K562 (cell line): ENCODE measurements at regions not wholly inside any gene's neighbourhood (a gene's known extent, or its start where the extent isn't known, plus 50 kb on each side); places are given as distances from the start of the nearest gene placed in this dataset.

Experiments
- NELFE ChIP-seq: IDR thresholded peaks from 2 replicates; pipeline ENCODE4 v1.6.1; 2011; ENCODE audit warnings: mild to moderate bottlenecking; ENCODE audit not compliant: insufficient read depth, insufficient read length
- TF ChIP-seq, protein P1 (sequence below), 2 experiments: fragments of 450-650 bp in 1 of 2; sonication (generic) in 1 of 2; formaldehyde crosslinking in 1 of 2; IDR thresholded peaks; 2 replicates each; pipeline versions ENCODE4 v1.7.1 to v1.9.0; 2016 to 2022; ENCODE audit warnings: inconsistent platforms in 1 of 2, mild to moderate bottlenecking in 1 of 2, missing genetic modification reagents in 1 of 2
- TF ChIP-seq, protein P2 (sequence below): sonication (generic); formaldehyde crosslinking; IDR thresholded peaks from 2 replicates; pipeline ENCODE4 v1.5.0; 2020; ENCODE audit warnings: missing genetic modification reagents

DNA sequence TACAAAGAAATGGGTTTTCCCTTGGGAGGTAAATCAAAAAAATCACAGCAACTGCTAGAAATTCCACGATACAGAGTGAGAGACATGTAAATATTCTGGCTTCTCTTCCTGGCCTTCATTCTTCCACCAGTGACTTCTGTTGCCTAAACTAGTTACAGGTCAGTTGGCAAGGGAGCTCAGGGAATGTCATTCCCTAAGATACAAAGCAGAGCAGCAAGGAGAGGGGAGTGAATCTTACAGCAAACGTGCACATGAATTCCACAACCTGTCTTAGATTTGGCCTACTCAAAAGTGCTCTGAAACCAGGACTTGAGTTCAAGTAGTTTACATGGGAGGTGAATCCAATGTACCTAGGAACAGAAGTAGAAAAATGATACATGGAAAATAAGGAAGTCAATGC lies 445.3 kb upstream of the LRRC7 start:
- TF ChIP-seq, protein P1, sequence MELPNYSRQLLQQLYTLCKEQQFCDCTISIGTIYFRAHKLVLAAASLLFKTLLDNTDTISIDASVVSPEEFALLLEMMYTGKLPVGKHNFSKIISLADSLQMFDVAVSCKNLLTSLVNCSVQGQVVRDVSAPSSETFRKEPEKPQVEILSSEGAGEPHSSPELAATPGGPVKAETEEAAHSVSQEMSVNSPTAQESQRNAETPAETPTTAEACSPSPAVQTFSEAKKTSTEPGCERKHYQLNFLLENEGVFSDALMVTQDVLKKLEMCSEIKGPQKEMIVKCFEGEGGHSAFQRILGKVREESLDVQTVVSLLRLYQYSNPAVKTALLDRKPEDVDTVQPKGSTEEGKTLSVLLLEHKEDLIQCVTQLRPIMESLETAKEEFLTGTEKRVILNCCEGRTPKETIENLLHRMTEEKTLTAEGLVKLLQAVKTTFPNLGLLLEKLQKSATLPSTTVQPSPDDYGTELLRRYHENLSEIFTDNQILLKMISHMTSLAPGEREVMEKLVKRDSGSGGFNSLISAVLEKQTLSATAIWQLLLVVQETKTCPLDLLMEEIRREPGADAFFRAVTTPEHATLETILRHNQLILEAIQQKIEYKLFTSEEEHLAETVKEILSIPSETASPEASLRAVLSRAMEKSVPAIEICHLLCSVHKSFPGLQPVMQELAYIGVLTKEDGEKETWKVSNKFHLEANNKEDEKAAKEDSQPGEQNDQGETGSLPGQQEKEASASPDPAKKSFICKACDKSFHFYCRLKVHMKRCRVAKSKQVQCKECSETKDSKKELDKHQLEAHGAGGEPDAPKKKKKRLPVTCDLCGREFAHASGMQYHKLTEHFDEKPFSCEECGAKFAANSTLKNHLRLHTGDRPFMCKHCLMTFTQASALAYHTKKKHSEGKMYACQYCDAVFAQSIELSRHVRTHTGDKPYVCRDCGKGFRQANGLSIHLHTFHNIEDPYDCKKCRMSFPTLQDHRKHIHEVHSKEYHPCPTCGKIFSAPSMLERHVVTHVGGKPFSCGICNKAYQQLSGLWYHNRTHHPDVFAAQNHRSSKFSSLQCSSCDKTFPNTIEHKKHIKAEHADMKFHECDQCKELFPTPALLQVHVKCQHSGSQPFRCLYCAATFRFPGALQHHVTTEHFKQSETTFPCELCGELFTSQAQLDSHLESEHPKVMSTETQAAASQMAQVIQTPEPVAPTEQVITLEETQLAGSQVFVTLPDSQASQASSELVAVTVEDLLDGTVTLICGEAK (IDR thresholded peaks at IDR 0.05) = no peak
- TF ChIP-seq, protein P1 (CRISPR knock-in tag; IDR thresholded peaks at IDR 0.05) = no peak
- TF ChIP-seq, protein P2, sequence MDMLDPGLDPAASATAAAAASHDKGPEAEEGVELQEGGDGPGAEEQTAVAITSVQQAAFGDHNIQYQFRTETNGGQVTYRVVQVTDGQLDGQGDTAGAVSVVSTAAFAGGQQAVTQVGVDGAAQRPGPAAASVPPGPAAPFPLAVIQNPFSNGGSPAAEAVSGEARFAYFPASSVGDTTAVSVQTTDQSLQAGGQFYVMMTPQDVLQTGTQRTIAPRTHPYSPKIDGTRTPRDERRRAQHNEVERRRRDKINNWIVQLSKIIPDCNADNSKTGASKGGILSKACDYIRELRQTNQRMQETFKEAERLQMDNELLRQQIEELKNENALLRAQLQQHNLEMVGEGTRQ = no peak
- TF ChIP-seq NELFE = no peak
